Astrocyte of the cerebellum (primary cell): ENCODE measurements at regions not wholly inside any gene's neighbourhood (a gene's known extent, or its start where the extent isn't known, plus 50 kb on each side); places are given as distances from the start of the nearest gene placed in this dataset.
"Not testable (repeated sequence)": the region's sequence is repeated elsewhere in the genome, so short reads cannot be mapped to it uniquely, and the experiment has no call there.

Source experiments
- DNase-seq: peaks from one replicate; pipeline ENCODE4 v3.0.0-alpha.2; 2011; ENCODE audit warnings: low read depth
- H3K4me3 ChIP-seq: 2 replicates; pipeline ENCODE4 v1.5.1; 2011; ENCODE audit warnings: mild to moderate bottlenecking, low read depth, low read length, moderate library complexity
- CTCF ChIP-seq: IDR thresholded peaks from 2 replicates; pipeline ENCODE4 v1.5.1; 2012; ENCODE audit warnings: low read length, low read depth, moderate library complexity, mild to moderate bottlenecking; ENCODE audit errors: missing control alignments
- in situ Hi-C: cut with HindIII; loops from 2 replicates; pipeline ENCODE4 v1.10.0; 2017; ENCODE audit warnings: low sequenced_read_pairs

- in situ Hi-C loops = no loop called here
- DNase-seq = no peak
- no peak overlapping the region for H3K4me3 ChIP-seq
- no peak for TF ChIP-seq CTCF
Observed at GRCh38 chr6:3965071-3965718, 113.7 kb downstream of the FAM217A start.

- no peak overlapping the region for H3K4me3 ChIP-seq
- in situ Hi-C loops = no loop called here
- no peak for DNase-seq
- TF ChIP-seq CTCF = no peak
Observed at GRCh38 chr6:3966426-3966825, 112.5 kb downstream of the FAM217A start.

- in situ Hi-C loops = no loop called here
- DNase-seq = no peak
- TF ChIP-seq CTCF = no peak
- no peak overlapping the region for H3K4me3 ChIP-seq
Observed at GRCh38 chr6:3970097-3970496, 108.8 kb downstream of the FAM217A start.

- in situ Hi-C loops, H3K4me3 ChIP-seq, DNase-seq: not testable (repeated sequence)
Observed at GRCh38 chr6:3973152-3973551, 105.8 kb downstream of the FAM217A start.

- in situ Hi-C loops = loop anchor here (25.0 kb wide), 2 partner anchors 691 to 841 kb away; no protein-coding TSS in a partner anchor
- H3K4me3 ChIP-seq = no peak overlapping the region
- DNase-seq = peak; percentile 85
- TF ChIP-seq CTCF = peak; percentile 73
Observed at GRCh38 chr6:3977875-3978711, 100.8 kb downstream of the FAM217A start.

- not testable (repeated sequence) for DNase-seq, H3K4me3 ChIP-seq
- in situ Hi-C loops = loop anchor here (25.0 kb wide), 2 partner anchors 692 to 842 kb away; no protein-coding TSS in a partner anchor
Observed at GRCh38 chr6:3978966-3979365, 100.0 kb downstream of the FAM217A start.

GRCh38 chr6:3981917-3982316, 97.0 kb downstream of the FAM217A start:
- TF ChIP-seq CTCF = no peak
- no peak for DNase-seq
- no peak overlapping the region for H3K4me3 ChIP-seq
- in situ Hi-C loops = loop anchor here (25.0 kb wide), 2 partner anchors 695 to 845 kb away; no protein-coding TSS in a partner anchor
